NB4 (cell line): ENCODE measurements at regions not wholly inside any gene's neighbourhood (a gene's known extent, or its start where the extent isn't known, plus 50 kb on each side); places are given as distances from the start of the nearest gene placed in this dataset.

Experiments
- DNase-seq: peaks from one replicate; pipeline ENCODE4 v3.0.0; 2010; ENCODE audit warnings: low read depth
- H3K4me3 ChIP-seq: one replicate; pipeline ENCODE4 v1.5.1; 2011; ENCODE audit warnings: mild to moderate bottlenecking, low read depth, low read length, moderate library complexity
- MYC ChIP-seq: IDR thresholded peaks from 2 replicates; pipeline ENCODE4 v1.6.1; 2011; ENCODE audit warnings: low read depth, low read length
- POLR2A ChIP-seq: IDR thresholded peaks from 2 replicates; pipeline ENCODE4 v1.6.1; 2011; ENCODE audit warnings: mild to moderate bottlenecking; ENCODE audit not compliant: insufficient read length; ENCODE audit errors: extremely low read depth
- TF ChIP-seq, protein P1 (sequence below): IDR thresholded peaks from 2 replicates; pipeline ENCODE4 v1.6.1; 2011; ENCODE audit warnings: low read depth, low read length
- TF ChIP-seq, protein P2 (sequence below): IDR thresholded peaks from one replicate; pipeline ENCODE4 v1.5.1; 2012; ENCODE audit warnings: low read depth, low read length

DNA sequence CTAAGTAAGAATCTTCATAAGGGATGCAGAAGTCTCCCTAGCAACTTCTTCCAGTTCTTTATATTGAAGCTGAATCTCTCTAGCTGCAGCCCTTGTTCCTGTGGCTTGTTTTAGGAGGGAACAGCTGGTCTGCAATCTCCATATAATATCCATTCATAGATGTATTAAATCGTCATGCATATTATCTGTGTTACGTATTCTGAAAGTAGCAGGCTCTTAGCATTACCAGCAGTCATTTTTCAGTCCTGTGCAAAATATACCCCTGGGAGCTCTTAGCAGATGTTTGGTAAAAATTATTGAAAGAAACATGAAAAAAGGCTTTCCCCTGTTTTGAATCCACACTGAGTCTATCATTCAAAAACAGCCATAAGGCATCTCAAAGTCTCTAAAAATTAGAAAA, 385.3 kb downstream of the IRS1 start:
- no peak overlapping the region for H3K4me3 ChIP-seq
- TF ChIP-seq, protein P1, sequence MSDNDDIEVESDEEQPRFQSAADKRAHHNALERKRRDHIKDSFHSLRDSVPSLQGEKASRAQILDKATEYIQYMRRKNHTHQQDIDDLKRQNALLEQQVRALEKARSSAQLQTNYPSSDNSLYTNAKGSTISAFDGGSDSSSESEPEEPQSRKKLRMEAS: no peak
- TF ChIP-seq, protein P2, sequence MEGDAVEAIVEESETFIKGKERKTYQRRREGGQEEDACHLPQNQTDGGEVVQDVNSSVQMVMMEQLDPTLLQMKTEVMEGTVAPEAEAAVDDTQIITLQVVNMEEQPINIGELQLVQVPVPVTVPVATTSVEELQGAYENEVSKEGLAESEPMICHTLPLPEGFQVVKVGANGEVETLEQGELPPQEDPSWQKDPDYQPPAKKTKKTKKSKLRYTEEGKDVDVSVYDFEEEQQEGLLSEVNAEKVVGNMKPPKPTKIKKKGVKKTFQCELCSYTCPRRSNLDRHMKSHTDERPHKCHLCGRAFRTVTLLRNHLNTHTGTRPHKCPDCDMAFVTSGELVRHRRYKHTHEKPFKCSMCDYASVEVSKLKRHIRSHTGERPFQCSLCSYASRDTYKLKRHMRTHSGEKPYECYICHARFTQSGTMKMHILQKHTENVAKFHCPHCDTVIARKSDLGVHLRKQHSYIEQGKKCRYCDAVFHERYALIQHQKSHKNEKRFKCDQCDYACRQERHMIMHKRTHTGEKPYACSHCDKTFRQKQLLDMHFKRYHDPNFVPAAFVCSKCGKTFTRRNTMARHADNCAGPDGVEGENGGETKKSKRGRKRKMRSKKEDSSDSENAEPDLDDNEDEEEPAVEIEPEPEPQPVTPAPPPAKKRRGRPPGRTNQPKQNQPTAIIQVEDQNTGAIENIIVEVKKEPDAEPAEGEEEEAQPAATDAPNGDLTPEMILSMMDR: no peak
- TF ChIP-seq POLR2A: no peak
- TF ChIP-seq MYC: no peak
- no peak for DNase-seq

DNA sequence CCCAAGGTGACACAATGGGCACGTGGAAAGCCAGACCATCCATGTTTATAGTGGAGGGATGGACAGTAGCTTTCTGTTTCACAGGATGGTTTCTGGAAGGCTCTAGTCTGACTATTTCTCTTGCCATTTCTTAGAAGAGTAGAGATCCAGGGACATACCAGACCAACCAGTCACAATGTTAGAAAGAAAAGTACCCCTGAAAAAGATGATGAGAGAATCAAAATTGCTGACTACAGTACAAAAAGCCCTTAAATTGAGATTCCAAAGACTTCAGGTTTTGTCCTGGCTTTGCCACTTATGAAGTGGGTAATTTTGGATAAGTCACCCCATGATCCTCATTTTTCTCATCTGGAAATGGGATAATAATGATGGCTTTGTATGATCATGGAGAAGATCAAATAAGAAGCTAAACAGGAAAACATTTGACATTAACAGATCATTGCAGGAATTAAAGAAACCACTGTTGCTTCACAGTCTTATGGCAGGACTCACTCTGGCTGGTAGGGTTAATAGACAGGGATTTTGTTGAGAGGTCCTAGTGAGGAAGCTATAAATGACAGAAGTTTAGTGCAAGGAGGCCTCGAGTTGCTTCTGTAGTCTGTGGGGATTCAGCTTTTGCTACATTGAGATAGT, 386.0 kb downstream of the IRS1 start:
- no peak for DNase-seq
- TF ChIP-seq, protein P1: no peak
- TF ChIP-seq, protein P2: no peak
- no peak for TF ChIP-seq MYC

DNA sequence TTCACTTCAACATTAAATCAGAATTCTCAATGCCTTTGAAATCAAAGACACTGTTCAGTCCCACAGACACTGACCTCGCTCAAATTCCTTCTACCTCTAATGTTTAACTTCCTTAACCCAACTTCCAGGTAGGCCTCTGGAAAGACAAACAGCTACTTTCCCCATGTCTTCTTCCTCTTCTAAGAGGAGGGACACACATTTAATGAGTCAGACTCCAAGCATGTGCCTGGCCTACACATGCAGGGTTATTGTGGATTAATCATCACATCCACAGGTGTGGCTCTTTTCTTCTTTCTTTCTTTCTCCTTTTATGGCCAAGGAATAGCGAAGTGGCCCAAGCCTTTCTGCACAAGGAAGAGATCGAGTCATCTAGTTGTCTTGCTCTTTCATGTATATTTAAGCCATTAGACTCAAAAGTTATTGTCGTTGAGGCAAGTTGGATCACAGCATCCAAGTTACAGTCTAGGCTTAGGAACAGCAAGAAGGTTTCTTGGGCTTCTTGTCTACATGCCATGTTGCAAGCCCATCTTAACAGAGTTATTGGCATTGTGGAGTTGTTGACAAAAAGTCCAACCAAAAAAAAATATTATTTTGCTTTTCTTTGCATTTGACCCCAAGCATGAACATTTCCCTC, 387.8 kb downstream of the IRS1 start:
- no peak for DNase-seq
- TF ChIP-seq, protein P1: no peak
- TF ChIP-seq, protein P2: no peak
- no peak for TF ChIP-seq POLR2A
- TF ChIP-seq MYC: no peak
- no peak overlapping the region for H3K4me3 ChIP-seq

More for the DNA sequence above, 386.0 kb downstream of the IRS1 start:
- no peak overlapping the region for H3K4me3 ChIP-seq

DNA sequence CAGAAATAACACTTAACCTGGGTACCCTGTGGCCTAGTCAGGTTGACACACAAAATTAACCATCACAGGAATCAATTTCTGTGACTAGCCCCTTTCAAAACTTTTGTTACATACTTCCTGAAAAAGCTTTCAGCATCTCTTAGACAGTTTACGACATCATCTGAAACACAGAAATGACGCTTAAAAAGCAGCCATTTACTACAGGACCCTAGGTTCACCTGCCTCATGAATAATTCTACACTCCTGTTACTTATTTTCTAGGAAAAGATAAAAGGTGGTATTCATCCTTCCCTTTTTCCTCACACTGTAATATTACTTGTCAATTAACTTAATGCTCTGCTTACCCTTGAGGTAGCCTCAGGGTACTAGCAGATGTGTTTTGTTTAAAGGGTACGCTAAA, 388.4 kb downstream of the IRS1 start:
- TF ChIP-seq POLR2A (no peak), MYC (no peak)
- TF ChIP-seq, protein P1: no peak
- TF ChIP-seq, protein P2: no peak
- no peak overlapping the region for H3K4me3 ChIP-seq
- DNase-seq: no peak

DNA sequence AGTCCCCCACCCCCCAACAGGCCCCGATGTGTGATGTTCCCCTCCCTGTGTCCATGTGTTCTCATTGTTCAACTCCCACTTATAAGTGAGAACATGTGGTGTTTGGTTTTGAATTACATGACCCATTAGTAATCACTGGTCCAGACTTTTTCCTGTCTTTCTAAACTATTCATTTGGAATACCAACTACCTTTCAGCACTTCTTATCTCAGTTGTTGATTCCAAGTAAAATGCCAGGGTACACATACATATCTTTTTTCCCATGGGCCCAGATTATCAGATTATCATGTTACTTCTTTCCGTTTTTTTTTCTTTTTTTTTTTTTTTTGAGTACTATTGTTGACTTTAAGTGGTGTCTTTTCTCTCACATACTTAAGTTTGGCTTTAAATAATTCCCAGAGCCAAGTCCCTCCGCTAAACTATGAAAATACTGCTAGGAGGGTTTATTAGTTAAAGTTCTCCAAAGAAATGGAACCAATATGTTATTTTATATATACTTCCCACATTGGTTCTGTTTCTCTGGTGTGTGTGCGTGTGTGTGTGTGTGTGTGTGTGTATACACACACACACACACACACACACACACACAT, 389.3 kb downstream of the IRS1 start:
- no peak for DNase-seq
- TF ChIP-seq, protein P2: no peak
- no peak for TF ChIP-seq POLR2A
- TF ChIP-seq MYC: no peak
- TF ChIP-seq, protein P1: no peak
- H3K4me3 ChIP-seq: no peak overlapping the region
